ENCODE measurements at regions not wholly inside any gene's neighbourhood (a gene's known extent, or its start where the extent isn't known, plus 50 kb on each side); places are given as distances from the start of the nearest gene placed in this dataset.

- no peak for DNase-seq (ENCODE audit: low read depth, low spot score)
- TF ChIP-seq CTCF (IDR thresholded peaks at IDR 0.05; ENCODE audit: low read depth, low read length): no peak
- Histone ChIP-seq H3K27ac (ENCODE audit: low read depth, low read length) (no peak overlapping the region), H3K4me3 (ENCODE audit: low read depth, low read length) (no peak overlapping the region), H3K9me3 (ENCODE audit: control insufficient read depth, insufficient read depth, low read length) (peaks cover 3% of the 10 kb centered on the region; the same call in 1 of the 2 replicates), H3K27me3 (ENCODE audit: control insufficient read depth, insufficient read depth, low read length) (peaks cover 27% of the 10 kb centered on the region)
- POLR2A ChIA-PET: no interaction called here
- CTCF ChIA-PET: no interaction called here
Measured at GRCh38 chr18:24913507-24914170, 438.3 kb downstream of the ZNF521 start.

DNA sequence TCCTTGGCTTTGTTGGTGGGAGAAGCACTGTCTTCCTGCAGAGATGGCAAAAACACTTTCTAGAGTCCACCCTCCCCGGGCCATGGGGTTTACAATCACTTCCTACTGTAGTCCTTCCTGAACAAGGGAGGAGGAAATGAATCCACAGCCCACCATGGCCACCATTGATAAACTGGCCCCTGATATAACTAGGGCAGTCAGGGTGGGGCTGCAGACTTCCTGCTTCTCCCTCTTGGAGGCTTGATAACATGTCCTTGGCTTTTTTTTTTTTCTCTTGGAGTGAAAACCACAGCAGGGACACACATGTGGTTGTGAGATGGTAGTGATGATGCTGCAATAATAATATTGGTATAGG lies 437.8 kb downstream of the ZNF521 start:
- H3K27me3 ChIP-seq (ENCODE audit: control insufficient read depth, insufficient read depth, low read length): peaks cover 28% of the 10 kb centered on the region
- CTCF ChIA-PET: no interaction called here
- H3K4me3 ChIP-seq (ENCODE audit: low read depth, low read length): no peak overlapping the region
- no peak overlapping the region for H3K27ac ChIP-seq (ENCODE audit: low read depth, low read length)
- no peak for DNase-seq (ENCODE audit: low read depth, low spot score)
- no peak for TF ChIP-seq CTCF (IDR thresholded peaks at IDR 0.05; ENCODE audit: low read depth, low read length)
- POLR2A ChIA-PET: no interaction called here
- H3K9me3 ChIP-seq (ENCODE audit: control insufficient read depth, insufficient read depth, low read length): peaks cover 3% of the 10 kb centered on the region; the same call in 1 of the 2 replicates

DNA sequence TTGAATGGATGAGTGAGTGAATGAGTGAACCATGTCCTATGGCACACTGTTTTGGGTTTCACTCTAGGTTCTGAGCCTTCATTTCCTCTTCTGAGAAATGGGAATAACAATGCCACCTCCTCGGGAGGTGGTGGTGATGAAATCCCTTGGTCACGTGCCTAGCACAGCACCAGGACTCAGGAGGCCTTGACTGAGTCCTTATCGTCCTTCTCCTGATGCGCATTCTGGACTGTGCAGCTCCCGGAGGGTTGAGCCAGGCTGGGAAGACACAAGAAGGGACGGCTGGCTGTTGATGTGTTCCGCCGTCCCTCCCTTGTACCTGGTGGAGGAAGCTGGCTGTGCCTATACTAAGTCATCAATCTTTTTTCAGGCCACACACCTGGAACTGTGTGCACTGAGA lies 437.3 kb downstream of the ZNF521 start:
- Histone ChIP-seq H3K9me3 (ENCODE audit: control insufficient read depth, insufficient read depth, low read length) (peaks cover 3% of the 10 kb centered on the region; the same call in 1 of the 2 replicates), H3K27ac (ENCODE audit: low read depth, low read length) (no peak overlapping the region), H3K4me3 (ENCODE audit: low read depth, low read length) (no peak overlapping the region), H3K27me3 (ENCODE audit: control insufficient read depth, insufficient read depth, low read length) (peaks cover 28% of the 10 kb centered on the region)
- TF ChIP-seq CTCF (IDR thresholded peaks at IDR 0.05; ENCODE audit: low read depth, low read length): no peak
- no peak for DNase-seq (ENCODE audit: low read depth, low spot score)
- ChIA-PET CTCF (no interaction called here), POLR2A (no interaction called here)

GRCh38 chr18:24915547-24915946 lies 436.4 kb downstream of the ZNF521 start:
- TF ChIP-seq CTCF (IDR thresholded peaks at IDR 0.05; ENCODE audit: low read depth, low read length): no peak
- CTCF ChIA-PET: no interaction called here
- no peak overlapping the region for H3K27ac ChIP-seq (ENCODE audit: low read depth, low read length)
- peaks cover 23% of the 10 kb centered on the region for H3K27me3 ChIP-seq (ENCODE audit: control insufficient read depth, insufficient read depth, low read length)
- peaks cover 3% of the 10 kb centered on the region; the same call in 1 of the 2 replicates for H3K9me3 ChIP-seq (ENCODE audit: control insufficient read depth, insufficient read depth, low read length)
- peak; percentile 4 for DNase-seq (ENCODE audit: low read depth, low spot score)
- POLR2A ChIA-PET: no interaction called here
- no peak overlapping the region for H3K4me3 ChIP-seq (ENCODE audit: low read depth, low read length)

- ChIA-PET CTCF (no interaction called here), POLR2A (no interaction called here)
- H3K9me3 ChIP-seq (ENCODE audit: control insufficient read depth, insufficient read depth, low read length): peaks cover 3% of the 10 kb centered on the region; the same call in 1 of the 2 replicates
- H3K27me3 ChIP-seq (ENCODE audit: control insufficient read depth, insufficient read depth, low read length): peaks cover 23% of the 10 kb centered on the region
- TF ChIP-seq CTCF (IDR thresholded peaks at IDR 0.05; ENCODE audit: low read depth, low read length): no peak
- no peak overlapping the region for H3K4me3 ChIP-seq (ENCODE audit: low read depth, low read length)
- DNase-seq (ENCODE audit: low read depth, low spot score): no peak
- no peak overlapping the region for H3K27ac ChIP-seq (ENCODE audit: low read depth, low read length)
Measured at GRCh38 chr18:24917767-24918166, 434.2 kb downstream of the ZNF521 start.
